HL-60 (cell line): ENCODE measurements at regions not wholly inside any gene's neighbourhood (a gene's known extent, or its start where the extent isn't known, plus 50 kb on each side); places are given as distances from the start of the nearest gene placed in this dataset.
"Not testable (repeated sequence)": the region's sequence is repeated elsewhere in the genome, so short reads cannot be mapped to it uniquely, and the experiment has no call there.

Experiments used
- DNase-seq, 2 experiments: peaks; one replicate each; pipeline ENCODE4 v3.0.0-alpha.2; 2010 to 2020; ENCODE audit warnings: low read depth in 1 of 2, low spot score in 1 of 2
- H3K27ac ChIP-seq: fragments of 250-450 bp; sonication (Bioruptor Pico); replicated peaks from 2 replicates; pipeline ENCODE4 v1.5.1; 2020; ENCODE audit warnings: mild to moderate bottlenecking, moderate library complexity
- H3K27me3 ChIP-seq: fragments of 250-450 bp; sonication (Bioruptor Pico); 2 replicates; pipeline ENCODE4 v1.5.1; 2021; ENCODE audit warnings: mild to moderate bottlenecking, moderate library complexity; ENCODE audit not compliant: insufficient read depth, poor library complexity, severe bottlenecking
- H3K4me3 ChIP-seq: replicated peaks from 2 replicates; pipeline ENCODE4 v1.5.1; 2011; ENCODE audit warnings: mild to moderate bottlenecking, control low read depth, low read length; ENCODE audit not compliant: insufficient read depth
- GABPA ChIP-seq: IDR thresholded peaks from 2 replicates; pipeline ENCODE4 v1.6.1; 2012; ENCODE audit warnings: low read depth
- POLR2AphosphoS5 ChIP-seq: IDR thresholded peaks from 2 replicates; pipeline ENCODE4 v1.6.1; 2012; ENCODE audit warnings: low read depth
- SPI1 ChIP-seq: IDR thresholded peaks from 2 replicates; pipeline ENCODE4 v1.6.1; 2012; ENCODE audit warnings: low read depth, mild to moderate bottlenecking, borderline replicate concordance
- TF ChIP-seq, protein P1 (sequence below): IDR thresholded peaks from one replicate; pipeline ENCODE4 v1.5.1; 2011; ENCODE audit warnings: low read length, control low read depth, inconsistent platforms; ENCODE audit not compliant: insufficient read depth
- TF ChIP-seq, protein P2 (sequence below): IDR thresholded peaks from 2 replicates; pipeline ENCODE4 v1.6.1; 2012; ENCODE audit warnings: low read depth; ENCODE audit not compliant: insufficient replicate concordance

DNA sequence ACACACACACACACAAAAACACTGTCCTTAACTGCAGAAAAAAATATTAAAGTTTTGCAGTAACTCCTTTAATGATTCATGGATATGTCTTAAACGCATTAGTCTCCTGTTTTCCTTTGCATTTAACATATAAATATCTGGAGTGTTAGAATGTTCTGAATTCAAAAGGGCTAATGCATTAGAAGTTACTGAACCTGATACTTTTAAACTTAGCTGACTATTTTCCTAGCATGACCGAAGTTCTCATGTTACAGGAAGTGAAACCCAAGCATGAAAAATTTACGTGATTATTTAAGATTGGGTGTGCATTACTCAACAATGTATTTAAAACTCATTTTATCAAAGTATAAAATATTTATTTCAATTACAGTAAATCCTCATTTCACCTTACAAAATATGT lies 791.2 kb downstream of the FLRT2 start:
- no peak overlapping the region for H3K27ac ChIP-seq
- TF ChIP-seq, protein P1, sequence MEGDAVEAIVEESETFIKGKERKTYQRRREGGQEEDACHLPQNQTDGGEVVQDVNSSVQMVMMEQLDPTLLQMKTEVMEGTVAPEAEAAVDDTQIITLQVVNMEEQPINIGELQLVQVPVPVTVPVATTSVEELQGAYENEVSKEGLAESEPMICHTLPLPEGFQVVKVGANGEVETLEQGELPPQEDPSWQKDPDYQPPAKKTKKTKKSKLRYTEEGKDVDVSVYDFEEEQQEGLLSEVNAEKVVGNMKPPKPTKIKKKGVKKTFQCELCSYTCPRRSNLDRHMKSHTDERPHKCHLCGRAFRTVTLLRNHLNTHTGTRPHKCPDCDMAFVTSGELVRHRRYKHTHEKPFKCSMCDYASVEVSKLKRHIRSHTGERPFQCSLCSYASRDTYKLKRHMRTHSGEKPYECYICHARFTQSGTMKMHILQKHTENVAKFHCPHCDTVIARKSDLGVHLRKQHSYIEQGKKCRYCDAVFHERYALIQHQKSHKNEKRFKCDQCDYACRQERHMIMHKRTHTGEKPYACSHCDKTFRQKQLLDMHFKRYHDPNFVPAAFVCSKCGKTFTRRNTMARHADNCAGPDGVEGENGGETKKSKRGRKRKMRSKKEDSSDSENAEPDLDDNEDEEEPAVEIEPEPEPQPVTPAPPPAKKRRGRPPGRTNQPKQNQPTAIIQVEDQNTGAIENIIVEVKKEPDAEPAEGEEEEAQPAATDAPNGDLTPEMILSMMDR, result no peak
- no peak for TF ChIP-seq SPI1
- no peak for TF ChIP-seq POLR2AphosphoS5
- TF ChIP-seq, protein P2, sequence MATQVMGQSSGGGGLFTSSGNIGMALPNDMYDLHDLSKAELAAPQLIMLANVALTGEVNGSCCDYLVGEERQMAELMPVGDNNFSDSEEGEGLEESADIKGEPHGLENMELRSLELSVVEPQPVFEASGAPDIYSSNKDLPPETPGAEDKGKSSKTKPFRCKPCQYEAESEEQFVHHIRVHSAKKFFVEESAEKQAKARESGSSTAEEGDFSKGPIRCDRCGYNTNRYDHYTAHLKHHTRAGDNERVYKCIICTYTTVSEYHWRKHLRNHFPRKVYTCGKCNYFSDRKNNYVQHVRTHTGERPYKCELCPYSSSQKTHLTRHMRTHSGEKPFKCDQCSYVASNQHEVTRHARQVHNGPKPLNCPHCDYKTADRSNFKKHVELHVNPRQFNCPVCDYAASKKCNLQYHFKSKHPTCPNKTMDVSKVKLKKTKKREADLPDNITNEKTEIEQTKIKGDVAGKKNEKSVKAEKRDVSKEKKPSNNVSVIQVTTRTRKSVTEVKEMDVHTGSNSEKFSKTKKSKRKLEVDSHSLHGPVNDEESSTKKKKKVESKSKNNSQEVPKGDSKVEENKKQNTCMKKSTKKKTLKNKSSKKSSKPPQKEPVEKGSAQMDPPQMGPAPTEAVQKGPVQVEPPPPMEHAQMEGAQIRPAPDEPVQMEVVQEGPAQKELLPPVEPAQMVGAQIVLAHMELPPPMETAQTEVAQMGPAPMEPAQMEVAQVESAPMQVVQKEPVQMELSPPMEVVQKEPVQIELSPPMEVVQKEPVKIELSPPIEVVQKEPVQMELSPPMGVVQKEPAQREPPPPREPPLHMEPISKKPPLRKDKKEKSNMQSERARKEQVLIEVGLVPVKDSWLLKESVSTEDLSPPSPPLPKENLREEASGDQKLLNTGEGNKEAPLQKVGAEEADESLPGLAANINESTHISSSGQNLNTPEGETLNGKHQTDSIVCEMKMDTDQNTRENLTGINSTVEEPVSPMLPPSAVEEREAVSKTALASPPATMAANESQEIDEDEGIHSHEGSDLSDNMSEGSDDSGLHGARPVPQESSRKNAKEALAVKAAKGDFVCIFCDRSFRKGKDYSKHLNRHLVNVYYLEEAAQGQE, result no peak
- TF ChIP-seq GABPA, result no peak
- DNase-seq, result no peak
- no peaks in the 10 kb centered on the region for H3K27me3 ChIP-seq
- no peak overlapping the region for H3K4me3 ChIP-seq

DNA sequence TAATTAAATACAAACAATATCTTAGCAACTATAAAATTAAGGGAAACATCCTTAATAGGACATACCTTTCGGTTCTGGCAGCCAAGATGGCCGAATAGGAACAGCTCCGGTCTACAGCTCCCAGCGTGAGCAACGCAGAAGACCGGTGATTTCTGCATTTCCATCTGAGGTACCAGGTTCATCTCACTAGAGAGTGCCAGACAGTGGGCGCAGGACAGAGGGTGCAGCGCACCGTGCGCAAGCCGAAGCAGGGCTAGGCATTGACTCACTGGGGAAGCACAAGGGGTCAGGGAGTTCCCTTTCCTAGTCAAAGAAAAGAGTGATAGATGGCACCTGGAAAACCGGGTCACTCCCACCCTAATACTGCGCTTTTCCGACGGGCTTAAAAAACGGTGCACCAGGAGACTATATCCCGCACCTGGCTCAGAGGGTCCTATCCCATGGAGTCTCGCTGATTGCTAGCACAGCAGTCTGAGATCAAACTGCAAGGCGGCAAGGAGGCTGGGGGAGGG lies 782.3 kb downstream of the FLRT2 start:
- H3K27ac ChIP-seq, H3K27me3 ChIP-seq, DNase-seq, H3K4me3 ChIP-seq: not testable (repeated sequence)

DNA sequence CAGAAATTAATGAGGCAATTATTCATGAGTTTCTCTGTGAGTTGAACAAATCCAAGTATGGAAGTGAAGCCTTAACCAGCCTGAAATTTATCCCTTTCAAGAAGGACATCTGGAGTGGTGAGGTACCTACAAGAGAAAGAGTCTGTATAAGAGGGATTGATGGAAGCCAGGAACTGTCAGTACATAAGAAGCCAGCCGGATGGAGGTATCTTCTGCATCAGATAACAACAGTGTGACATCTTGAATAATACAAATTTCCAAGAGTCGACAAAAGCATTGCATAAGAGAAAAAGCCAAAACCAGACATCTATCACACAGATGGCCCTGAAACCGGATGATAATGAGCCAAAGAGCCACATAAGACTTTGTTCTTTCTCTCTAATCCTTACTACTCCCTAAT lies 781.2 kb downstream of the FLRT2 start:
- no peak for DNase-seq
- no peak overlapping the region for H3K4me3 ChIP-seq
- no peaks in the 10 kb centered on the region for H3K27me3 ChIP-seq
- H3K27ac ChIP-seq, result no peak overlapping the region
- TF ChIP-seq SPI1 (no peak), GABPA (no peak), POLR2AphosphoS5 (no peak)
- TF ChIP-seq, protein P2, result no peak
- TF ChIP-seq, protein P1, result no peak

DNA sequence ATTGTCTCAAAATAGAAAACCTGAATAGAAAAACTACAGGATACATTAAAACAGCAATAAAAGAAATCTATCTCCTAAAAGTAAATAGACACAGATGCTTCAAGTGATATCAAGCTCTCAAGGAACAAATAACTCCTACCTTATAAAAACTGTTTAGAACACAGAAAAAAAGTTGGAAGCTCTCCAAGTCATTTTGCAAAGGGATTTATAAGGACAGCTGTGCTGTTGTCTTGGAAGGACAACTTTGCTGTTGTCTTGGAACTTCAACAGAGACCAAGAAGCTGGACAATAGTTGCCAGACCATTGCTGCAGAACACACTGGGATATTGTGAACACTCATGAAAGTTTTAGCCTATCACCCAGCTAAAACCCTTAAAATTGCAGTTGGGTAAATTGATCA lies 780.7 kb downstream of the FLRT2 start:
- TF ChIP-seq SPI1 (no peak), POLR2AphosphoS5 (no peak)
- TF ChIP-seq, protein P1, result no peak
- TF ChIP-seq, protein P2, result no peak

More for the DNA sequence above, 780.7 kb downstream of the FLRT2 start:
- DNase-seq, result no peak
- Histone ChIP-seq H3K27ac (no peak overlapping the region), H3K27me3 (no peaks in the 10 kb centered on the region), H3K4me3 (no peak overlapping the region)
